Subcutaneous abdominal adipose tissue (tissue), 5 donors: ENCODE measurements at regions not wholly inside any gene's neighbourhood (a gene's known extent, or its start where the extent isn't known, plus 50 kb on each side); places are given as distances from the start of the nearest gene placed in this dataset.

Experiments
- H3K27ac ChIP-seq: one replicate; pipeline ENCODE4 v1.7.0; 2013; ENCODE audit warnings: low read depth, mild to moderate bottlenecking, inconsistent platforms, low read length, moderate library complexity
- H3K27me3 ChIP-seq, 5 donors: one replicate each; pipeline ENCODE4 v1.7.0; 2013; ENCODE audit warnings: low read length in 5 of 5, inconsistent platforms in 1 of 5; ENCODE audit not compliant: control insufficient read depth in 5 of 5, insufficient read depth in 4 of 5
- H3K36me3 ChIP-seq, 5 donors: one replicate each; pipeline ENCODE4 v1.7.0; 2013; ENCODE audit warnings: low read length in 5 of 5; ENCODE audit not compliant: control insufficient read depth in 5 of 5, insufficient read depth in 5 of 5
- H3K4me1 ChIP-seq, 5 donors: one replicate each; pipeline ENCODE4 v1.7.0; 2013; ENCODE audit warnings: low read length in 5 of 5, mild to moderate bottlenecking in 3 of 5, moderate library complexity in 1 of 5; ENCODE audit not compliant: control insufficient read depth in 5 of 5, insufficient read depth in 5 of 5
- H3K4me3 ChIP-seq, 5 donors: one replicate each; pipeline ENCODE4 v1.7.0; 2013; ENCODE audit warnings: low read length in 5 of 5, low read depth in 1 of 5
- H3K9ac ChIP-seq, 5 donors: one replicate each; pipeline ENCODE4 v1.7.0; 2013; ENCODE audit warnings: low read length in 5 of 5, mild to moderate bottlenecking in 4 of 5, moderate library complexity in 3 of 5
- H3K9me3 ChIP-seq, 5 donors: one replicate each; pipeline ENCODE4 v1.7.0; 2013; ENCODE audit warnings: low read length in 5 of 5; ENCODE audit not compliant: control insufficient read depth in 5 of 5
- donor health status: healthy.
- donor health status: healthy.
- donor health status: healthy.
- donor health status: healthy.
- donor health status: healthy.

- H3K9ac ChIP-seq, result no peak overlapping the region
- no peaks in the 10 kb centered on the region for H3K27me3 ChIP-seq
- no peak overlapping the region for H3K4me3 ChIP-seq
- no peaks in the 10 kb centered on the region for H3K9me3 ChIP-seq
- peaks cover 0 to 11% (median 0%) of the 10 kb centered on the region in 5 donors for H3K4me1 ChIP-seq
- peaks cover 0 to 3% (median 0%) of the 10 kb centered on the region in 5 donors for H3K36me3 ChIP-seq
- H3K27ac ChIP-seq, result peak overlapping the region; percentile 15
Observed at GRCh38 chr7:15854841-15855524, 168.5 kb upstream of the MEOX2 start.

GRCh38 chr7:15853832-15854470 is 167.5 kb upstream of the MEOX2 start:
- H3K27ac ChIP-seq, result no peak overlapping the region
- no peaks in the 10 kb centered on the region for H3K9me3 ChIP-seq
- no peaks in the 10 kb centered on the region for H3K27me3 ChIP-seq
- no peaks in the 10 kb centered on the region for H3K36me3 ChIP-seq
- H3K4me3 ChIP-seq, result no peak overlapping the region
- H3K4me1 ChIP-seq, result peaks cover 0 to 11% (median 0%) of the 10 kb centered on the region in 5 donors
- H3K9ac ChIP-seq, result no peak overlapping the region

GRCh38 chr7:15851201-15851600 is 164.7 kb upstream of the MEOX2 start:
- H3K4me3 ChIP-seq, result no peak overlapping the region
- no peak overlapping the region for H3K9ac ChIP-seq
- peaks cover 0 to 16% (median 2%) of the 10 kb centered on the region in 5 donors for H3K4me1 ChIP-seq
- H3K27ac ChIP-seq, result no peak overlapping the region
- H3K9me3 ChIP-seq, result no peaks in the 10 kb centered on the region
- no peaks in the 10 kb centered on the region for H3K36me3 ChIP-seq
- H3K27me3 ChIP-seq, result no peaks in the 10 kb centered on the region

GRCh38 chr7:15848901-15849300 is 162.4 kb upstream of the MEOX2 start:
- H3K4me1 ChIP-seq, result peaks cover 0 to 10% (median 2%) of the 10 kb centered on the region in 5 donors
- no peaks in the 10 kb centered on the region for H3K9me3 ChIP-seq
- H3K9ac ChIP-seq, result no peak overlapping the region
- H3K27me3 ChIP-seq, result no peaks in the 10 kb centered on the region
- no peaks in the 10 kb centered on the region for H3K36me3 ChIP-seq
- H3K4me3 ChIP-seq, result no peak overlapping the region
- H3K27ac ChIP-seq, result no peak overlapping the region

- Histone ChIP-seq H3K4me3 (no peak overlapping the region), H3K27ac (no peak overlapping the region), H3K9ac (no peak overlapping the region), H3K4me1 (peaks cover 0 to 10% (median 2%) of the 10 kb centered on the region in 5 donors), H3K27me3 (no peaks in the 10 kb centered on the region), H3K36me3 (no peaks in the 10 kb centered on the region), H3K9me3 (no peaks in the 10 kb centered on the region)
Observed at GRCh38 chr7:15848362-15848761, 161.9 kb upstream of the MEOX2 start.

- peaks cover 0 to 10% (median 2%) of the 10 kb centered on the region in 5 donors for H3K4me1 ChIP-seq
- H3K27me3 ChIP-seq, result no peaks in the 10 kb centered on the region
- no peak overlapping the region for H3K9ac ChIP-seq
- H3K9me3 ChIP-seq, result no peaks in the 10 kb centered on the region
- H3K4me3 ChIP-seq, result no peak overlapping the region
- H3K36me3 ChIP-seq, result no peaks in the 10 kb centered on the region
- no peak overlapping the region for H3K27ac ChIP-seq
Observed at GRCh38 chr7:15845868-15846267, 159.4 kb upstream of the MEOX2 start.

GRCh38 chr7:15845461-15845860 is 159.0 kb upstream of the MEOX2 start:
- H3K9me3 ChIP-seq, result no peaks in the 10 kb centered on the region
- H3K9ac ChIP-seq, result no peak overlapping the region
- H3K27me3 ChIP-seq, result no peaks in the 10 kb centered on the region
- H3K4me1 ChIP-seq, result peaks cover 0 to 10% (median 2%) of the 10 kb centered on the region in 5 donors
- no peak overlapping the region for H3K4me3 ChIP-seq
- no peaks in the 10 kb centered on the region for H3K36me3 ChIP-seq
- H3K27ac ChIP-seq, result no peak overlapping the region

- H3K9me3 ChIP-seq, result no peaks in the 10 kb centered on the region
- H3K27me3 ChIP-seq, result no peaks in the 10 kb centered on the region
- peak overlapping the region; percentile 38 to 76 (median 60) for H3K9ac ChIP-seq
- peak overlapping the region; percentile 80 for H3K27ac ChIP-seq
- no peaks in the 10 kb centered on the region for H3K36me3 ChIP-seq
- peak overlapping the region; percentile 56 to 75 (median 59) for H3K4me3 ChIP-seq
- H3K4me1 ChIP-seq, result peaks cover 0 to 29% (median 14%) of the 10 kb centered on the region in 5 donors
Observed at GRCh38 chr7:15839416-15840100, 153.1 kb upstream of the MEOX2 start.

- Histone ChIP-seq H3K36me3 (no peaks in the 10 kb centered on the region), H3K4me3 (no peak overlapping the region), H3K27me3 (no peaks in the 10 kb centered on the region), H3K27ac (peak overlapping the region; percentile 51), H3K4me1 (peaks cover 0 to 35% (median 18%) of the 10 kb centered on the region in 5 donors), H3K9me3 (no peaks in the 10 kb centered on the region), H3K9ac (no peak overlapping the region)
Observed at GRCh38 chr7:15838265-15838664, 151.8 kb upstream of the MEOX2 start.
